SU-DHL-6 (cell line): ENCODE measurements at regions not wholly inside any gene's neighbourhood (a gene's known extent, or its start where the extent isn't known, plus 50 kb on each side); places are given as distances from the start of the nearest gene placed in this dataset.

ENCODE experiments used
- H2AFZ ChIP-seq: fragments of 200-600 bp; sonication (generic); 2 replicates; pipeline ENCODE4 v1.6.1; 2014; ENCODE audit warnings: low read depth, mild to moderate bottlenecking, moderate library complexity, mixed read lengths, antibody characterized with exemption, low read length; ENCODE audit not compliant: severe bottlenecking
- H3F3A ChIP-seq: fragments of 200-600 bp; shearing (Covaris generic); 2 replicates; pipeline ENCODE4 v1.6.0; 2016; ENCODE audit warnings: antibody characterized with exemption, mild to moderate bottlenecking; ENCODE audit not compliant: insufficient read depth
- H3K27ac ChIP-seq: fragments of 200-600 bp; sonication (generic); 2 replicates; pipeline ENCODE4 v1.5.1; 2016; ENCODE audit warnings: low read depth, mild to moderate bottlenecking, low read length, moderate library complexity, mixed read lengths
- H3K27me3 ChIP-seq: fragments of 200-600 bp; sonication (generic), shearing (Covaris generic); 2 replicates; pipeline ENCODE4 v1.6.0; 2014; ENCODE audit warnings: mild to moderate bottlenecking, low read length
- H3K36me3 ChIP-seq: fragments of 200-600 bp; sonication (generic); 2 replicates; pipeline ENCODE4 v1.6.1; 2014; ENCODE audit warnings: mild to moderate bottlenecking, low read length, mixed read lengths
- H3K4me2 ChIP-seq: fragments of 300-600, 200-600 bp; shearing (Covaris generic), sonication (generic); 2 replicates; pipeline ENCODE4 v1.6.0; 2014; ENCODE audit warnings: low read length, low read depth, mild to moderate bottlenecking; ENCODE audit not compliant: poor library complexity, severe bottlenecking
- H3K4me3 ChIP-seq: fragments of 200-600 bp; sonication (generic); 2 replicates; pipeline ENCODE4 v1.5.1; 2014; ENCODE audit warnings: antibody characterized with exemption, low read length, mild to moderate bottlenecking, mixed read lengths; ENCODE audit not compliant: insufficient read depth, poor library complexity, severe bottlenecking
- H3K79me2 ChIP-seq: fragments of 200-600 bp; sonication (generic); 2 replicates; pipeline ENCODE4 v1.6.1; 2014; ENCODE audit warnings: mild to moderate bottlenecking, low read length, moderate library complexity; ENCODE audit not compliant: insufficient read depth
- H3K9ac ChIP-seq: fragments of 200-600 bp; sonication (generic); 2 replicates; pipeline ENCODE4 v1.7.0; 2014; ENCODE audit warnings: mild to moderate bottlenecking, low read length
- H3K9me2 ChIP-seq: fragments of 200-600 bp; sonication (generic); replicated peaks from 2 replicates; pipeline ENCODE4 v1.6.1; 2014; ENCODE audit warnings: low read length; ENCODE audit not compliant: insufficient read depth
- H3K9me3 ChIP-seq: fragments of 200-600 bp; sonication (generic); 2 replicates; pipeline ENCODE4 v1.6.1; 2014; ENCODE audit warnings: low read length, mixed read lengths; ENCODE audit not compliant: insufficient read depth
- H4K20me1 ChIP-seq: fragments of 200-600 bp; sonication (generic); 2 replicates; pipeline ENCODE4 v1.6.1; 2014; ENCODE audit warnings: low read depth, mild to moderate bottlenecking, antibody characterized with exemption, low read length, moderate library complexity, mixed read lengths
- EZH2phosphoT487 ChIP-seq: fragments of 200-600 bp; sonication (generic), shearing (Covaris generic); conservative IDR thresholded peaks from 2 replicates; pipeline ENCODE4 v1.6.1; 2018; ENCODE audit warnings: mild to moderate bottlenecking, antibody characterized with exemption, low read length, moderate library complexity, mixed read lengths
- TF ChIP-seq, protein P1 (sequence below): fragments of 200-600 bp; sonication (generic); IDR thresholded peaks from one replicate; pipeline ENCODE4 v1.5.1; 2017; ENCODE audit warnings: antibody characterized with exemption, mild to moderate bottlenecking, low read length, moderate library complexity; ENCODE audit not compliant: insufficient read depth, poor library complexity, severe bottlenecking

DNA sequence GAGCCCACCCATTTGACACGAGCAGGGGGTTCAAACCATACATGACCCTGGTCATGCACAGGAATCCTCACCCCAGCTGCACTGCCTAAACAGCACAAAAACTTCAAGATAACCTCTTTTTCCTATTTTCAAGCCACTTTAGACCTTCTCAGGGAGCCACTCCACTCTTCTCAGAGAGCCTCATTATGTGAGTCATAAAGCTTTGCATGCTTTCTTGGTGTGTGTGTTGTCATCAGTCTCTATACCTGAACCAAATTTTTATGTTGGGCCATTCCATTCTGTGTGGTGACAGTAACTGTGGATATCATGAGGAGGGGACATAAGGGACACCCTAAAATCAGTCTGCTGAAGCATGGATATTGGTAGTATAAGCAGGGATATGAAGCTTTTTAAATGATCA, 769.5 kb upstream of the API5 start:
- H3K27ac ChIP-seq = no peak overlapping the region
- no peaks in the 10 kb centered on the region for H3K27me3 ChIP-seq
- no peaks in the 10 kb centered on the region for H3K36me3 ChIP-seq
- H3K4me3 ChIP-seq = no peak overlapping the region
- no peaks in the 10 kb centered on the region for H3K9me3 ChIP-seq
- no peaks in the 10 kb centered on the region for H4K20me1 ChIP-seq
- no peaks in the 10 kb centered on the region for H3K79me2 ChIP-seq
- no peaks in the 10 kb centered on the region for H3K9me2 ChIP-seq
- H3F3A ChIP-seq = no peaks in the 10 kb centered on the region
- H2AFZ ChIP-seq = no peak overlapping the region
- TF ChIP-seq, protein P1, sequence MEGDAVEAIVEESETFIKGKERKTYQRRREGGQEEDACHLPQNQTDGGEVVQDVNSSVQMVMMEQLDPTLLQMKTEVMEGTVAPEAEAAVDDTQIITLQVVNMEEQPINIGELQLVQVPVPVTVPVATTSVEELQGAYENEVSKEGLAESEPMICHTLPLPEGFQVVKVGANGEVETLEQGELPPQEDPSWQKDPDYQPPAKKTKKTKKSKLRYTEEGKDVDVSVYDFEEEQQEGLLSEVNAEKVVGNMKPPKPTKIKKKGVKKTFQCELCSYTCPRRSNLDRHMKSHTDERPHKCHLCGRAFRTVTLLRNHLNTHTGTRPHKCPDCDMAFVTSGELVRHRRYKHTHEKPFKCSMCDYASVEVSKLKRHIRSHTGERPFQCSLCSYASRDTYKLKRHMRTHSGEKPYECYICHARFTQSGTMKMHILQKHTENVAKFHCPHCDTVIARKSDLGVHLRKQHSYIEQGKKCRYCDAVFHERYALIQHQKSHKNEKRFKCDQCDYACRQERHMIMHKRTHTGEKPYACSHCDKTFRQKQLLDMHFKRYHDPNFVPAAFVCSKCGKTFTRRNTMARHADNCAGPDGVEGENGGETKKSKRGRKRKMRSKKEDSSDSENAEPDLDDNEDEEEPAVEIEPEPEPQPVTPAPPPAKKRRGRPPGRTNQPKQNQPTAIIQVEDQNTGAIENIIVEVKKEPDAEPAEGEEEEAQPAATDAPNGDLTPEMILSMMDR = no peak
- no peak for TF ChIP-seq EZH2phosphoT487
- no peak overlapping the region for H3K9ac ChIP-seq
- H3K4me2 ChIP-seq = no peak overlapping the region

DNA sequence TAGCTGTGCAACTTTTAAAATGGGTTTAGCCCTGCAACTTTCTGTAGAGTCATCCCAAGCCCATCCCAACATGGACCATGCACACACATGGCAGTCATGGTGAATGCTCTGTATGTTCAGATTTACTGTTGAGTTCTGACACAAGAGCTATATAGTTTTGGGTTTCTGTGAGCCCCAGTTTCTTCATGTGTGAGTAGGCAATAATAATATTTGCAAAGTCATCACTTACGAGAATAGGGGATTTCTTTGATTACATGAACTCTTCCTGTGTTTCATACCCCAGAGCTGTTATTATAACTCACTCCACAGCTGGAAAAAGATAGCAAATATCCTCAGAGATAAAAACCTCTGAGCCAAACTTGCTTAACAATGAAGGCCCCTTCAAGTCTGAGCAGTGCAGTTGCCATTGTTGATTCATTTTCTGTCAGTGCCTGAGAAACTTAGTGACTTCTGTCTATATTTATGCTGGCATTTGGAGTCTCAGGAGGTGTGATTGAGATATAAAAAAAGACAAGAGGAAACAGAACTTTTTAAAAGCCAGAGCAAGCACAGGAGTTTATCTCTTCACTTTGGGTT, 767.9 kb upstream of the API5 start:
- H2AFZ ChIP-seq = no peak overlapping the region
- TF ChIP-seq, protein P1 = no peak
- TF ChIP-seq EZH2phosphoT487 = no peak
- no peak overlapping the region for H3K4me3 ChIP-seq
- no peak overlapping the region for H3K9ac ChIP-seq
- no peaks in the 10 kb centered on the region for H3K36me3 ChIP-seq
- no peaks in the 10 kb centered on the region for H3K9me3 ChIP-seq
- H3F3A ChIP-seq = no peaks in the 10 kb centered on the region
- H4K20me1 ChIP-seq = no peaks in the 10 kb centered on the region
- H3K79me2 ChIP-seq = no peaks in the 10 kb centered on the region
- H3K27ac ChIP-seq = no peak overlapping the region
- no peaks in the 10 kb centered on the region for H3K9me2 ChIP-seq
- H3K4me2 ChIP-seq = no peak overlapping the region
- H3K27me3 ChIP-seq = no peaks in the 10 kb centered on the region

DNA sequence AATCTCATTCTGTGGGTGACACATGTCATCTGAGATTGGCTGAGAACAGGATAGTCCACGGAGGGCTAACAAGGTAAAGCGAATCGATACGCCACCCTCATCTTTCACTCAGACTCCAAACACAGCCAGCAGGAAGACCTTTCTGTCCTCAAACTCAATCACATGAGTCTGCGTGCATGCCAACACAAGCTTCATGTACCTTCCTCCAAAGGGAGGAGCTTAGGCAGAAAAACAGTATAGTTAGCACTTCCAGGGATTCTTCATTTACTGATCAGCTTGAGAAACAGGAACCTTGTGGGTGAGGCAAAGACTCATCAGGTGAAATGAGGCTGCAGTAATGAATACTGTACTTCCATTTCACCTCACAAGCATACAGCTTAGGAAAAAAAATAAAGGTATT, 767.1 kb upstream of the API5 start:
- no peaks in the 10 kb centered on the region for H3K9me2 ChIP-seq
- no peak overlapping the region for H3K4me3 ChIP-seq
- H4K20me1 ChIP-seq = no peaks in the 10 kb centered on the region
- H3K4me2 ChIP-seq = no peak overlapping the region
- no peak overlapping the region for H3K9ac ChIP-seq
- H3K79me2 ChIP-seq = no peaks in the 10 kb centered on the region
- no peaks in the 10 kb centered on the region for H3K36me3 ChIP-seq
- no peaks in the 10 kb centered on the region for H3F3A ChIP-seq
- no peak overlapping the region for H3K27ac ChIP-seq
- H3K27me3 ChIP-seq = no peaks in the 10 kb centered on the region
- H2AFZ ChIP-seq = no peak overlapping the region
- no peaks in the 10 kb centered on the region for H3K9me3 ChIP-seq
- no peak for TF ChIP-seq EZH2phosphoT487
- TF ChIP-seq, protein P1 = no peak
